HEK293T (cell line): ENCODE measurements at regions not wholly inside any gene's neighbourhood (a gene's known extent, or its start where the extent isn't known, plus 50 kb on each side); places are given as distances from the start of the nearest gene placed in this dataset.

Source experiments
- BHLHE40 ChIP-seq: fragments of 450-650 bp; IDR thresholded peaks from 2 replicates; pipeline ENCODE4 v1.6.1; 2016; ENCODE audit warnings: mild to moderate bottlenecking, moderate library complexity, borderline replicate concordance
- FOXA1 ChIP-seq: fragments of 450-650 bp; IDR thresholded peaks from 2 replicates; pipeline ENCODE4 v1.6.1; 2016; ENCODE audit warnings: mild to moderate bottlenecking
- FOXK2 ChIP-seq: fragments of 450-650 bp; IDR thresholded peaks from 2 replicates; pipeline ENCODE4 v1.6.1; 2016; ENCODE audit warnings: mild to moderate bottlenecking
- HDGF ChIP-seq: fragments of 450-650 bp; IDR thresholded peaks from 2 replicates; pipeline ENCODE4 v1.6.1; 2017; ENCODE audit warnings: antibody characterized with exemption, borderline replicate concordance
- L3MBTL2 ChIP-seq: fragments of 450-650 bp; conservative IDR thresholded peaks from 2 replicates; pipeline ENCODE4 v1.6.1; 2016; ENCODE audit warnings: mild to moderate bottlenecking
- NFRKB ChIP-seq: fragments of 450-650 bp; IDR thresholded peaks from 2 replicates; pipeline ENCODE4 v1.6.1; 2016; ENCODE audit warnings: mild to moderate bottlenecking, moderate library complexity
- PKNOX1 ChIP-seq: fragments of 450-650 bp; IDR thresholded peaks from 2 replicates; pipeline ENCODE4 v1.6.1; 2016

DNA sequence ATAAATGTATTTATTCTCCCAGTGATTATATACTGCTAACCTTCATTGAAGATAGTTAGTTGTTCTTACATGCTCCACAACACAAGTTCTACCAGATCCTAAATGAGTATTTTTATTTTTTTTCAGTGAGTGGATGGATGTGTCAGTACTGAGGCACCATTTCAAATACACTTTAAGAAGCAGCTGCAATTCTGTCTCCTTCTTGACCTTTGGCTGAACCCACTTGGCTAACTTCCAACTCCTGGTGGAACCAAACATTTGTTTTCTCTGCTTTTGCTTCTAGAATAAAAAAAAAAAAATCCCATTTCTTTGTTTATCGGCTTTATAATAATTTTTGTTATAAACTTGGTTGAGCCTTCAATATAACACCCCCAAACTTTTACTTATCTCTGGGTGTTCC, 458.3 kb upstream of the MAP3K7 start:
- TF ChIP-seq L3MBTL2 = no peak
- TF ChIP-seq FOXA1 = no peak
- TF ChIP-seq FOXK2 = no peak
- no peak for TF ChIP-seq NFRKB
- TF ChIP-seq PKNOX1 = no peak
- no peak for TF ChIP-seq BHLHE40
- TF ChIP-seq HDGF = no peak
